Activated CD4-positive, CD25-positive, alpha-beta regulatory T cell treated with anti-CD3 and anti-CD28 coated beads, Interleukin-2, amount 50 U/mL, for 24 hours (primary cell): ENCODE measurements at regions not wholly inside any gene's neighbourhood (a gene's known extent, or its start where the extent isn't known, plus 50 kb on each side); places are given as distances from the start of the nearest gene placed in this dataset.
A peak's percentile ranks its signal among the peaks of the same experiment; 100 is the strongest.

Experiments
- ATAC-seq, 2 donors: fragments of 150-1000 bp; cut with Tn5 transposase; one replicate each; pipeline ENCODE4 v1.10.0; 2021; ENCODE audit warnings: mild to moderate bottlenecking in 1 of 2, moderate library complexity in 1 of 2

GRCh38 chr10:118175148-118175547 is 128.4 kb upstream of the RAB11FIP2 start:
- no peak for ATAC-seq

DNA sequence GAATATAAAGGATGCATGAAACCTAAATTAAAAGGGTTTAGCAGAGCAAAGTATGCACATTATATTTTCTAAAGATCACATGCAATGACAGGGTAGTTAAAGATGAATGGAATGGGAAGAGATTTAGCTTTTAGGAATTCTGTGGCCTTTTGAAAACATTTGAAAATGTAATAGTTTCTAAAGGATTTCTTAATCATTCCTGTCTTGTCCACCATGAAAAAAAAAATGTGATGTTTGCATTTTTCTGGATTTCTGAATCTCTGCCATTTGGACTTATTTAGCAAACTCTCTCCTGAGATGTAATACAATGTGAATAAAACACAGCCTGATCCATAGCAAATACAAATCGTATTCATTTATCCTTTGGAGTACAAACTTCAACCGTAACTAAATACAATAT is 126.6 kb upstream of the RAB11FIP2 start:
- ATAC-seq, result no peak

DNA sequence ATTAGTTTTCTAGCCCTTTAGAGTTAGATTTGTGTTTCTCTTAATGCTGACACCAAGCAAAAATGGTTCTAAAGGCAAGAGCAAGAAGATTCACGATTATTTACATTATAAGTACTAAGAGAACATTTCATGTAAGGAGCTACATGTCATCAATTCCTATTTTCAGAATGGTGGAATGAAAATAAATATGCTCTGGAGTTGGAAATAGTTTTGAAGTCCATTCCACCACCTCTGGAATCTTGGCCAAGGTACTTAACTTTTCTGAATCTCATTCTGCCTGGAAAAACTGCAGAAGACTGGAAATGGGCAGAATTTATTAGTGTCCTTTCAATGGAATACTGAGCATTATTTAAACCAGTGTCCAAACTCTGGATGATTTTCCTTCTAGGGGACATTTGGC is 125.1 kb upstream of the RAB11FIP2 start:
- ATAC-seq, result no peak

DNA sequence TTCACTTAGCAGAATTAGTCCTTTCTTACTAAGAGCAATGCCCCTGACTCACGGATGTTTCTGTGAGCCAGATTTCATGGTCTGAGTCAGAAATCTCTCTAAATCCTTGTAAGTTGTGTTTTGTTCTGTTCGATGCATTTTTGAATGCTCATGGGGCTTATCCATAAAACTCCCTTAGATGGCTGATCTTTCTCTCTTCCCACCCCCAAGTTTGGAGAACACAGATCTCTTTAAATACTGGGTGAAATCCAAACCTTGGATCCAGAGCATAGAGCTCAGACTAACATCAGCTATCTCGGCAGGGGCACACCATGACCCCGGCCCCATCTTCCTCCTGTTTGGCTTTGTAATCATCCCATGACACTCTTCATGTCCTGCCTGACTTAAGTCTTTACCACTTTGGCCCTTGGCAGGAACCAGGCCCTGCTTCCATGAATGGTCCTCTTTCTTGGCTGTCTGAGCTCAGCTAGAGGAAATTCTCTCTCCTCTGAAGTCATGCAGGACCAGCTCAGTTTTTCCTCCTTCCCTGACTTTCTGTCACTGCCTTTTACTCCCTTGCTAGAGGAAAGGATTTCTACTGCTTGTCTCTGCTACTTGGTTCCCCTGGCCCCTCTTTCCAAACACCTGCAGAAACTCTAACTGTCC is 120.4 kb upstream of the RAB11FIP2 start:
- ATAC-seq, result no peak

DNA sequence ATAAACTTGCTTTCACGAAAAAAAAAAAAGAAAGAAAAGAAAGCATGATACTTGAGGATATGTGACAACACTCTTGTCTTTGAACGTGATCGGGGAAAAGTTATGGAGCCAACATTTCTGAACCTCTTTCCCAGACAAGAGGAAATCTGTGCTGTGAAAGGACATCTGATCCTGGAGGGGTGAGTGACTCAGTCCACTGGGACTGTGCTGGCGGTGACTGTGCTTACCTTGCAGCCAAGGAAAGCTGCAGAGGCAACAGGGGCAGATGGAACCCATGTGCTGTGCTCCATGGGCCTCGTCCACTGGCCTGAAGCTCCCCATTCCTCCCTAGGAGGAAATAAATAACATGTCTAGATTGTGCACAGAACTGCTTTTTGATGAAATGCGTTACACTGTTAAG is 116.5 kb upstream of the RAB11FIP2 start:
- no peak for ATAC-seq

GRCh38 chr10:118161461-118162246 is 114.9 kb upstream of the RAB11FIP2 start:
- ATAC-seq, result no peak

DNA sequence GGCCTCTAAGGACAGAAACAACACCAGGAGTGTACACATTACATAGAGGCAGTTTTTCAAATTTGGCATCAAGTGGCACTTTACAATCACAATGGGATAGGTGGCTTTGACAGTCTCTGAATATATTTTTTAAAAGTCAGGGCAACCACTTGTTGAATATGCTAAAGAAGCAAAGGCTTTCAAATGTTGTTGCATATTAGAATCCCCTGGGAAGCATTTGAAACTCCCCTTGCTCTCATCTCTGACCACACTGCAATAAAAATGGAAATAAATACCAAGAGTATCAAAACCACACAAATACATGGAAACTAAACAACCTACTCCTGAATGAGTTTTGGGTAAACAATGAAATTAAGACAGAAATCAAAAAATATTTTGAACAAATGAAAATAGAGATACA is 106.5 kb upstream of the RAB11FIP2 start:
- ATAC-seq, result no peak

- ATAC-seq, result no peak
Measured at GRCh38 chr10:118151461-118151860, 104.7 kb upstream of the RAB11FIP2 start.

DNA sequence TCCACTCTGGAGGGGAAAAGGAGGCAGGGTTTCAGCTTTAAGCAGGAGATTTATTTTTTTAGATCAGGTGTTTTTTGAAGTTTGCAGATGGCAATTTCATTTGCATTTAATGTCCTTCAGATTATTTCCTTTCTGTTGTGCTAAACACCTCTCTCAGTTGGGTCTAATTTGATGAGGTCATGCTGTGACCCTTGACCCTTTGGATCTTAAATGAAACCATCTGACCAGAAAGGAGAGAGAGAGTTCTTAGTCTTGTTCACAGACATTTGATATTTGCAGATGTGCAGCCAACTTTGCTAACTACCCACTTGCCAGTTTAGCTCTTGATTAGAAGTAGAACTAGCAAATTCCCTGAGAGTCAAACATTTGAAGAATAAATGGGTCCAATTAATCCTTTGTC is 101.5 kb upstream of the RAB11FIP2 start:
- no peak for ATAC-seq

DNA sequence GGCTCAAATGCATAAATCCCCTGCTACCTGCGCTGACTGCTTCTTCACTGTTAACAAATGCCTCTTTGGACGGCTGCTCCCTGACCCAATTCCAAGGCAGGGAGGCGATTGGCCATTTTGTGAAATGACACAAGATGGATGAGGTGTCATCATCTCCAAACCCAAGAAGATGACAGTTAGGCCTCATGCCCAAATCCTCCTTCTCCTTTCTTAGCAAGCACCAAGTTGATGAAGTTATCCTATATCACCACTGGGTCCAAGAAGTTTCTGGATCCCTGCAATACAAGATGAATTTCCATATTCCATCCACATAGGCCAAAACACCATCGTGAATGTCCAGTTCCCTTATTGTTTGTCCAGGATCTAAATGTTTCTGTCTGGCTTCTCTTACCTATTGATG is 98.5 kb upstream of the RAB11FIP2 start:
- no peak for ATAC-seq

DNA sequence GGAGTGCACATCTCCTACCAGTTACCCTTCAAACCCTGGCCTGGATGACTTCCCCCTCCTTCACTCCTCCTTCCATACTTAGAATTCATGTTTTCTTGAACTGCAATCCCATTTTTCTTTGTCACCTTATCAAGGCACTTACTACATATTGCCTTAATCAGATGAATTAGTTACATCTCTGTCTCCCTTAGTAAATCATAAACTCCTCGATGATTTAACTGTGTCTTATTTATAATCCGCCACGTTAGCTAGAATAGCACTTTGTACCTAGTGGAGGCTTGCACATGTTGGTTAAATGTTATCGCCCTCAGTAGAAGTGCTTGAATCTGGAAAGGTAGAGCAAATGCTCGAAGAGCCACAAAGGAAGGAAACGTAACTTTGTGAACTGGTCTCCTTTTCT is 94.7 kb upstream of the RAB11FIP2 start:
- no peak for ATAC-seq

GRCh38 chr10:118139321-118139720 is 92.6 kb upstream of the RAB11FIP2 start:
- no peak for ATAC-seq

DNA sequence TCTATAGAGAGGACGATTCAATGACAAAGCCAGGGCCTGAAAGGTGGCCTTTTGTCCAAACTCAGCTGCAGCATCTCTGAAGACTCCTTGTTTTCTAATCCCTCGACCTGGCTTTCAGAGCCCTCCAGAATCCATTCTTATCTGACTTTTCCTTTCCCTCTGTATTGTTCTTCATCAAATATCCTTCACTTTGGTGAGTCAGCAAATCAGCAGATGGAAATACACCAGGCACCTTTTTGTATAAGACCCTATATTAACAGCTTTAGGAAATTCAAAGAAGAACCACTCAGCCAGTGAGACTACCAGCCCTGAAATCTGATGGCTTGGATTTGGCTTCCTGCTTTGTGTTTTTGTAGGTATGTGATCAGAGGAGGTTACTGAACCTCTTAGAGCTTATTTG is 81.9 kb upstream of the RAB11FIP2 start:
- no peak for ATAC-seq

DNA sequence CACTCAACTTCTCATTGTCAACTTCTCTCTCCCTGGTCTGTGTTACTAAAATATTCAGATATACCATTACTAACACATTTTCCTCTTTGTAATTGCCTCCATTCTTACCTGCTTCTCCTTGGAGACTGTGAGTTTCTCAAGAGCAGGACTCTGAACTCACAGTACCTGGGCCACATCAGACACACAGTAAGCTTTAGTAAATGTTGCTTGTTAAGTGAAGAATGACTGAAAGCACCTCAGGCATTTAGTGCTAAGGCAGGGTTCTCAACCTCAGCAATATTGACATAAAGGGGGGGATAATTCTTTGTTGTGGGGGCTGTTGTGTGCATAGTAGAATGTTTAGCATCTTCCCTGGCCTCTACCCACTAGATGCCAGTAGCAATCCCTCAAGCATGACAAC is 72.0 kb upstream of the RAB11FIP2 start:
- ATAC-seq, result no peak

DNA sequence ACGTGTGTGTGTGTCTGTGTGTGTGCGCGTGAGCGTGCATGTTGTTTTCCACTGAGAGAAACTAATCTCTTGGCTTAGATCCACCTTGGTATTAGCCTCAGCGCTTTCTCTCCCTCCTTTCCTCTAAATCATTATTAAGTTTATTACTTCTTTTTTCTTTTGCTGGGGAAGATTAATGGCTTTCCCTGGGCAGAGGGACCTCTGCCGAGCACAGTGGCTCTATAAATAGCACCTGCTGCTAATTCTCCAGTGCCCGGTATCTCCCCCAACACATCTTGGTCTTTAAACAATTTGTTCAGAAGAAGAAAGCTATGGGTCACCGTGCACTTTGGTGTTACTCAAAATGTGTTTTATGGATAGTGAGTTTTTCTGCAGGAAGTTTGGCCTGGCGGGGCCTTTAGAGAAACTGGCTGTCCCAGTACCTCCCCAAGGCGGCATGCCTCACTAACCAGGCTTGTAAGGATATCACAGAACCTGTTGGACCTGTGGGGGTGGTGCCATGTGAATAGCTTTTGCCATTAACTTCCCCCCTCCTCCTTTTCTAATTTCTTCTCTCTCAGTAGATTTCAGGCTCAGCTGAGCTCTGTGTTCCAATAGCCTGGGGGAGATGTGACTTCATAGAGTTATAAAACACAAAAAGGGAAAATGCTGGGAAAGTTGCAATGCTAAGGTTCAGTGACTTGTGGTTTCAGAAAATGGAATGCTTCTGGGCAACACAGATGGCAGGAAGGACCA is 70.1 kb upstream of the RAB11FIP2 start:
- no peak for ATAC-seq

GRCh38 chr10:118116362-118116714 is 69.6 kb upstream of the RAB11FIP2 start:
- no peak for ATAC-seq

- no peak for ATAC-seq
Measured at GRCh38 chr10:118115701-118116100, 69.0 kb upstream of the RAB11FIP2 start.

- no peak for ATAC-seq
Measured at GRCh38 chr10:118114992-118115391, 68.3 kb upstream of the RAB11FIP2 start.

GRCh38 chr10:118112543-118113125 is 65.9 kb upstream of the RAB11FIP2 start:
- no peak for ATAC-seq

DNA sequence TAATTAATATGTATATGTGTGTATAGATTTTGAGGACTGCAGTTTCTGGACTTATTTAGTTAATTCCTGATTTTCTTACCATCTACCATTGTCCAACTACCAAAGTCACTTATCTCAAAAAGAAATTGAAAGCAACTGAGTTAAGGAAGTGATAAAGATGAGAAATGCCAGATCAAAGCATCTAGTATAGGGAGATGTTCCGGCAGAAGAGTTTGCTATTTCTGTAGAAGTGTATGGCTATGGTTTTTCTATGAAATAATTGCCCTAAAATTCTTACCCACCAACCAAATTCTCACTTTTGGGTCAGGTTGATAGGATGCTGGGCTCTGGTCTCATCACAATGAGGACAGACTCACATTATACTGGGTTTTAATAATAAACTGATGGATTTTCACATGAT is 64.0 kb upstream of the RAB11FIP2 start:
- ATAC-seq, result no peak

GRCh38 chr10:118108194-118109026 is 61.7 kb upstream of the RAB11FIP2 start:
- no peak for ATAC-seq

- peak; percentile 55 to 84 for ATAC-seq
Measured at GRCh38 chr10:118107541-118107940, 60.8 kb upstream of the RAB11FIP2 start.

DNA sequence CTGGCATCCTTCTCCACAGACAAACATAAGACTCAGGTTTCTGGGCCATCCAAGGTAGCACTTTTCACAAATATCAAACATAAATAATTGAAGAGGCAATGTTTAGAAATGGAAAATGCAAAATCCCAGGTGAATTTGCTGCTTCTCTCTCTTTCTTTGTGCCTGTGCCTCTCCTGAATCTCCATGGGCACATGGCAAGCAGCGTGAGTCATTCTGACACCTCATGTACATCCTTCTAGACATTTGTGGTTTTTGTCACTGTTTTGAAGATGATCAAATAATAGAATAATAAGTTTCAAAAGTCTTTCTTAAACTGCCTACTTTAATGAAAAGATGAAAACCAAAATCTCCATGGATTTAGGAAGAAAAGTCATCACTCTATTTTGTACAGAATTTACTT is 60.3 kb upstream of the RAB11FIP2 start:
- no peak for ATAC-seq
